H1 (cell line): ENCODE measurements at regions not wholly inside any gene's neighbourhood (a gene's known extent, or its start where the extent isn't known, plus 50 kb on each side); places are given as distances from the start of the nearest gene placed in this dataset.

ENCODE experiments used
- CBX8 ChIP-seq: fragments of 300-800, 300-1000 bp; sonication (generic); IDR thresholded peaks from 2 replicates; pipeline ENCODE4 v1.7.1; 2016; ENCODE audit warnings: low read depth, low read length, borderline replicate concordance
- FOSL1 ChIP-seq: IDR thresholded peaks from 2 replicates; pipeline ENCODE4 v1.6.1; 2011; ENCODE audit warnings: mild to moderate bottlenecking, low read depth, low read length, moderate library complexity; ENCODE audit not compliant: insufficient read depth
- RNF2 ChIP-seq: fragments of 200-900, 300-1000 bp; sonication (generic); IDR thresholded peaks from 2 replicates; pipeline ENCODE4 v1.7.1; 2016; ENCODE audit warnings: borderline replicate concordance, low read depth, mild to moderate bottlenecking, antibody characterized with exemption, low read length; ENCODE audit not compliant: poor library complexity, severe bottlenecking; ENCODE audit errors: missing control alignments
- SRF ChIP-seq: IDR thresholded peaks from 2 replicates; pipeline ENCODE4 v1.6.1; 2011; ENCODE audit warnings: mild to moderate bottlenecking, low read depth, low read length, moderate library complexity
- TF ChIP-seq, protein P1 (sequence below): IDR thresholded peaks from 2 replicates; pipeline ENCODE4 v1.6.1; 2012; ENCODE audit warnings: low read length, inconsistent platforms
- TF ChIP-seq, protein P2 (sequence below): IDR thresholded peaks from 2 replicates; pipeline ENCODE4 v1.6.1; 2011; ENCODE audit warnings: low read length, improper control_type of control experiment

DNA sequence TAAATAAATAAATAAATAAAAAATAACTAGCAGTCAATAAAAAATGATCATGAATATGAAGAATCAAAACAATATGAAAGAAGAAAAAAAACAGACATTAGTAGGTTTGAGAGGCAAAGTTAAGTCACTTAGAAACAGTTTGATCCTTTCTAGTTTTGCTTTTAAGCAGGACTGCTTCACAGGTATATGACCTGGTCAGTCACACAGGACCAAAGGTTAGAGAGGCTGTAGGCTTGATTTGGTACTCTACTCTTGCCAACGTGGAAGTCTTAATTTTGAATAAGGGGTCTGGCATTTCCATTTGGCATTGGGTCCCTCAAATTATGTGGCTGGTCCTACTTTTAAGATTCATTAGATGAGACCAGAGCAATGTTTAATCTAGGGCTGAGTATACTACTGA is 441.7 kb upstream of the NECTIN3 start (continued):
- TF ChIP-seq, protein P1, sequence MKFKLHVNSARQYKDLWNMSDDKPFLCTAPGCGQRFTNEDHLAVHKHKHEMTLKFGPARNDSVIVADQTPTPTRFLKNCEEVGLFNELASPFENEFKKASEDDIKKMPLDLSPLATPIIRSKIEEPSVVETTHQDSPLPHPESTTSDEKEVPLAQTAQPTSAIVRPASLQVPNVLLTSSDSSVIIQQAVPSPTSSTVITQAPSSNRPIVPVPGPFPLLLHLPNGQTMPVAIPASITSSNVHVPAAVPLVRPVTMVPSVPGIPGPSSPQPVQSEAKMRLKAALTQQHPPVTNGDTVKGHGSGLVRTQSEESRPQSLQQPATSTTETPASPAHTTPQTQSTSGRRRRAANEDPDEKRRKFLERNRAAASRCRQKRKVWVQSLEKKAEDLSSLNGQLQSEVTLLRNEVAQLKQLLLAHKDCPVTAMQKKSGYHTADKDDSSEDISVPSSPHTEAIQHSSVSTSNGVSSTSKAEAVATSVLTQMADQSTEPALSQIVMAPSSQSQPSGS: no peak
- TF ChIP-seq SRF (no peak), FOSL1 (no peak), CBX8 (no peak), RNF2 (no peak)
- TF ChIP-seq, protein P2, sequence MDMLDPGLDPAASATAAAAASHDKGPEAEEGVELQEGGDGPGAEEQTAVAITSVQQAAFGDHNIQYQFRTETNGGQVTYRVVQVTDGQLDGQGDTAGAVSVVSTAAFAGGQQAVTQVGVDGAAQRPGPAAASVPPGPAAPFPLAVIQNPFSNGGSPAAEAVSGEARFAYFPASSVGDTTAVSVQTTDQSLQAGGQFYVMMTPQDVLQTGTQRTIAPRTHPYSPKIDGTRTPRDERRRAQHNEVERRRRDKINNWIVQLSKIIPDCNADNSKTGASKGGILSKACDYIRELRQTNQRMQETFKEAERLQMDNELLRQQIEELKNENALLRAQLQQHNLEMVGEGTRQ: no peak
- TF ChIP-seq, all 59 proteins: peak for 0
